Stimulated activated CD4-positive, alpha-beta T cell treated with anti-CD3 and anti-CD28 coated beads, Interleukin-2, amount 100 ng/mL, for 48 hours (primary cell): ENCODE measurements at regions not wholly inside any gene's neighbourhood (a gene's known extent, or its start where the extent isn't known, plus 50 kb on each side); places are given as distances from the start of the nearest gene placed in this dataset.
"Not testable (repeated sequence)": the region's sequence is repeated elsewhere in the genome, so short reads cannot be mapped to it uniquely, and the experiment has no call there.

Experiments used
- DNase-seq, 2 donors: peaks; one replicate each; pipeline ENCODE4 v3.0.0-alpha.2; 2020

- no peak for DNase-seq
These were observed 1074.1 kb upstream of the PCDH20 start for GRCh38 chr13:62489731-62490130.

DNA sequence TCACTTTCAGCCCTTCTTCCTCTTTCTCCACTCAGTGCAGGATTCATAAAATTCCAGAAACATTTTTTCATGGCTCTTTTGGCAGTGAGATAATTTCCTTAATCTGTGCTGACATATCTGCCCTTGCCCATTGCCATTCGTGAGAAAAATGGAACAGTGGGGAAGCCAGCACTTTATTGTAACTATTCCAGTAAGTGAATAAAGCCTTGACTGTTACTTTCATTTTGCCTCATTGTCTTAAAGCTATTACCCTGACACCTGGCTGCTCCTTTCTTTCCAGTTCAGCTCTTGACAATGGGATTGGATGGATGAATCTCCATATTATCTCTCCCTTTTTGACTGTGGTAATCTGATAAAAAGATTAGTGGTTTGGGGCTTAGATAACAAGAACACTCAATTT lies 1068.1 kb upstream of the PCDH20 start:
- no peak for DNase-seq

- DNase-seq, result no peak
These were observed 1066.7 kb upstream of the PCDH20 start for GRCh38 chr13:62482351-62482750.

GRCh38 chr13:62473944-62474237 lies 1058.2 kb upstream of the PCDH20 start:
- no peak for DNase-seq

DNA sequence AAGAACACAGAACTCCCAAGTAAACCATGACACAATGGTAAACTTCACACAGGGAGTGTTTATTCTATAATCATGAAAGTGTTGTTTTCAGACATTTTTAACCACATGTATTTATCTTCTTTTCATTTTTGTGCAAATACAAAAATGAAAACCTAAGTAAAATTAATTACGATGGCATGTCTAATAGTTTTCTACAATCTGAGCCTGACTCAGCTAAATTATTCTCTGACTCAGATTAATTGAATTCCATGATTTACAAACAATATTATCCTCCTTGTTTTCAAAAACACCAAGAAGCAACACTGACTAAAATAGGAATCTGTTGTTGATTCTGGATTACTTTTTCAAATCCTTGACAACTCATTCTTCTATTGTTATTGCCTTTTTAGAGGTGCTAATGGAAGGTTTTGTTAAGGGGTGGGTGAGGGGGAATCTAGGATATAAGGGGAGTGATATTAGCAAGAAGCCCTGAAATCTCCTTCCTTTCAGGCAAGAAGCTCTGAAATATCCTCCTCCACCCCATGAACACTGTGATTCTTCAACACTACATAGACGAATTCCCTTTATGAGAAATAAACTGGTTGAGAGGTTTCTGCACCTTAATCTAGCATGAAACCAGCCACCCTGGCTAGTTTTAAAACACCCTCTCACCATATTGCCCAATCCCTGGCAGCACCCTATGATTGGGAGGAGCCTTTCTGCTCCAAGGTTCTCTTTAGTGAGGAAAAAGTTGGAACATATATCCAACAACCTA lies 1057.7 kb upstream of the PCDH20 start:
- no peak for DNase-seq

- DNase-seq, result no peak
These were observed 1038.1 kb upstream of the PCDH20 start for GRCh38 chr13:62453761-62454160.

DNA sequence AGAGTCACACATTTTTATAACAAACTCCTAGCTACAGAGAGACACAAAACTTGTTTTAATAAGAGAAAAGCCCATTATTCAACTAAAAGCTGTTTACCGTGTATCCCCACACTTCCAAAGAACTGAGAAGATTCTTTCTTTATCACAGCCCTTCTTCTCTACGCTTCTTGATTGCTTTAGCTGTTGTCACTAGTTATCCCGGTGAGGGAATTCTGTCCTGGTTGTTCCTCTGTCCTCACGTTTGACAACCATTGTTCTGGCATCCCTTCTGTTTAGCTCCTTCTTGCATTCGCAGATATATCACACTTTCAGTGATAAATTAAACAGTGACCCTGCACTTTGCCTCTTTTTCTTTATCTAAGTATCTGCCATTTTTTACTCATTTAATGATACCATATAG lies 1035.1 kb upstream of the PCDH20 start:
- DNase-seq, result no peak

GRCh38 chr13:62447771-62448382 lies 1032.2 kb upstream of the PCDH20 start:
- DNase-seq, result not testable (repeated sequence)

- no peak for DNase-seq
These were observed 1029.2 kb upstream of the PCDH20 start for GRCh38 chr13:62444805-62445204.

DNA sequence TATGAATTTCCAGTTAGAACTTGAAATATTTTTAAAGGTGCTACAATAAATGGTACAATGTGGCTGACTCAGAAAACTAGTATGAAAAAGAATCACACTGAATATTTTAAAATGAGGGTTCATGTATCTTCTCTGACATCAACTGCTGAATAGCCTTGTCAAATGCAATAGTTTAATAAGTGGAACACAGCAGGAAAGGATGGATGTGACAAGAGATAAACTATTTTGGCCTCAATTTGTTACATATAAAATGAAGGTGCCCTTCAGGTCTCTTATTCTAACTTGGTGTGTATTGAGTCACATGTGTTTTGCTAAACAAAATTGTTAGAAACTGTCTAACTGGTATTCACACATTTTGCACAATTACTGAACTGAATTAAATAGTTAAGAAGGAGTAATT lies 1018.4 kb upstream of the PCDH20 start:
- DNase-seq, result no peak

- DNase-seq, result no peak
These were observed 1018.0 kb upstream of the PCDH20 start for GRCh38 chr13:62433660-62434059.

DNA sequence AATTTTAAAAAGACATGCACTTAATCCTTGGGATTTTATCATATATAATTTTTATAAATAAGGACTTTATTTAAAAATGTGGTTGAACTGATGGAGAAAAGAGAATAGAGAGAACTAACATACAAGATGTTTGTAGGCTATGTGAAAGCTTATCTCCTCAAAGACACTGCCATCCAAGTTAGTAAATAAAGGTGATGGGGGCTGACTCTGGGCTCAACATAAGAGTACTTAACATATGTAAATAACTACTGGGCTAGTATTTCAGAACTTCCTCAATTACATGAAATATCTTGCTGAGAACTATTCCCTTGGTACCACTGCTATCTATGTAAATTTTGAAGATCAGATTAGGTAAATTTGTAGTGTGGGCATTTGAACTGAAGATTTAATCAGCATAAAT lies 1017.3 kb upstream of the PCDH20 start:
- DNase-seq, result no peak

GRCh38 chr13:62432295-62432694 lies 1016.6 kb upstream of the PCDH20 start:
- no peak for DNase-seq

- no peak for DNase-seq
These were observed 1016.2 kb upstream of the PCDH20 start for GRCh38 chr13:62431852-62432251.

GRCh38 chr13:62418872-62419271 lies 1003.2 kb upstream of the PCDH20 start:
- no peak for DNase-seq

GRCh38 chr13:62418376-62418775 lies 1002.7 kb upstream of the PCDH20 start:
- no peak for DNase-seq

- DNase-seq, result no peak
These were observed 992.2 kb upstream of the PCDH20 start for GRCh38 chr13:62407871-62408270.

- DNase-seq, result no peak
These were observed 972.9 kb upstream of the PCDH20 start for GRCh38 chr13:62388515-62388914.

DNA sequence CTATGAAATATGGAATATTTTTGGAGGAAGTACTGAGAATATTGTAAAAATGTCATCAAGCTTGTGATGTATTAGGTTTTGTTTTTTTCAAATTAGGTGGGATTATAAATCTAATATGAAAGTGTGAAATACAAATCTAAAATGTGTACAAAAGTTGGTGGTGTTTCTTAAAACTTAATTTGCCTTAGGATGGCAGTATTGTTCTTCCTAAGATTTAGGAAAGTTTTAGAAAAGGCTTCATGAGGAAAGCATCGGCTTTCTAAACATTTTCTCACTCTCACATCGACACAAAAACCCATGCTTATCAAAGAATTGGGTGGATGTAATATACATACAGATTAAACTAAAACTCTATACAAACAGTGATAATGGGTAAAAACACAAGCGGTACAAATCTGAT lies 972.0 kb upstream of the PCDH20 start:
- DNase-seq, result no peak

- not testable (repeated sequence) for DNase-seq
These were observed 963.6 kb upstream of the PCDH20 start for GRCh38 chr13:62379241-62379640.

DNA sequence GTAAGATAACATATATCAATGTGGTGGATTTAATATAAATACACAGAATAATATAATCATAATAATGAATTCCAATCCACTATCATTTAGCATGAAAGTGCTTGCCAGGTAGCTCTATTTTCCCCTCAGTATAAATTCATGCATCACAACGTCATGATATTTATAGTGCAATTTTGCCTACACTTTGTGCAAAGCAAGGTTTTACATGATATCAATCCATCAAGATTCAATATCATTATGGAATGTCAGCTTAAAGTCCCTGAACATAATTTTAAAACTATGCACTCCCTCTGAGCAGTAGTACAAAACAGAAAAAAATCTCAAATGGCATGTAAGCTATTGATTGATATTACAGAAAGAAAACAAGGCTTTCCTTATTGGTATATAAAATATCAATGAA lies 962.2 kb upstream of the PCDH20 start:
- no peak for DNase-seq

- no peak for DNase-seq
These were observed 960.0 kb upstream of the PCDH20 start for GRCh38 chr13:62375653-62376052.

- DNase-seq, result no peak
These were observed 956.1 kb upstream of the PCDH20 start for GRCh38 chr13:62371737-62372136.

- not testable (repeated sequence) for DNase-seq
These were observed 952.3 kb upstream of the PCDH20 start for GRCh38 chr13:62367971-62368370.

DNA sequence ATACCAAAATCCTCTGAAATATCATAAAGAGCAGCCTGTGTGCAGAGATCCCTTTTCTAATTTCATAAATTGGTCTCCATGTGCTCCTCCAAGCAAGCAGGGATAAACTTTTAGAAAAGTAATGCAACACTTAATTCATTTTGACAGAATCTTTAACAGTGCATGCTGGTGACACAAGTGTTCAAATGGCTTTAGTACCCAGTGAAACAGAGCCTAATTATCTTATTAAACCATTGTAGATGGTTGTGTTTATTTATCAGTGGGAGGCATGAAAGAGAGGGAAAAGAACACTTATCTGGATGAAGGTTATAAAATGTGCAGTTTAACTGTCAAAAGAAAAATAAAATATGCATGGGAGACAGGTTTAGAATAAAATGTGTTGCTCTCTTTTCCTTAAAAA lies 945.0 kb upstream of the PCDH20 start:
- DNase-seq, result no peak
